ENCODE measurements at regions not wholly inside any gene's neighbourhood (a gene's known extent, or its start where the extent isn't known, plus 50 kb on each side); places are given as distances from the start of the nearest gene placed in this dataset.

DNA sequence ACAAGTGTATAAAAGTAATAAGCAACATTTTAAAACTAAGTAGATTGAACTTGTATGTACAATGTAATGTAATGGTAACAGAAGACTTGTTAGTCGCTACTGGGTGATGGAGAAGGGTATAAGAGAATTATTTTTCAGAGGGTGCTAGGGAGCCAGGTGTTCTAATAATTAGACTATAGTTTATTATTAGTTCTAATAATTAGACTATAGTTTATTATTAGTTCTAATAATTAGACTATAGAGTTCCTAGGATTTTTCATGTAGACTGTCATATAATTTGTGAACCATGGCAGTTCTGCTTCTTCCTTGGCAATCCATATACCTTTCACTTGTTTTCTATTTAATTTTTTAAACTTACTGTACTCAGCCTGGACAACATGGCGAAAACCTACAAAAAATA lies 117.3 kb upstream of the TSPAN5 start:
- DNase-seq = no peak
- Histone ChIP-seq H3K27me3 (no peaks in the 10 kb centered on the region), H3K4me1 (no peaks in the 10 kb centered on the region; the same call in 1 of the 2 replicates), H3K36me3 (no peaks in the 10 kb centered on the region), H3K9me3 (no peaks in the 10 kb centered on the region), H3K4me3 (ENCODE audit: low read depth, low read length) (no peak overlapping the region)
- TF ChIP-seq, protein P1, sequence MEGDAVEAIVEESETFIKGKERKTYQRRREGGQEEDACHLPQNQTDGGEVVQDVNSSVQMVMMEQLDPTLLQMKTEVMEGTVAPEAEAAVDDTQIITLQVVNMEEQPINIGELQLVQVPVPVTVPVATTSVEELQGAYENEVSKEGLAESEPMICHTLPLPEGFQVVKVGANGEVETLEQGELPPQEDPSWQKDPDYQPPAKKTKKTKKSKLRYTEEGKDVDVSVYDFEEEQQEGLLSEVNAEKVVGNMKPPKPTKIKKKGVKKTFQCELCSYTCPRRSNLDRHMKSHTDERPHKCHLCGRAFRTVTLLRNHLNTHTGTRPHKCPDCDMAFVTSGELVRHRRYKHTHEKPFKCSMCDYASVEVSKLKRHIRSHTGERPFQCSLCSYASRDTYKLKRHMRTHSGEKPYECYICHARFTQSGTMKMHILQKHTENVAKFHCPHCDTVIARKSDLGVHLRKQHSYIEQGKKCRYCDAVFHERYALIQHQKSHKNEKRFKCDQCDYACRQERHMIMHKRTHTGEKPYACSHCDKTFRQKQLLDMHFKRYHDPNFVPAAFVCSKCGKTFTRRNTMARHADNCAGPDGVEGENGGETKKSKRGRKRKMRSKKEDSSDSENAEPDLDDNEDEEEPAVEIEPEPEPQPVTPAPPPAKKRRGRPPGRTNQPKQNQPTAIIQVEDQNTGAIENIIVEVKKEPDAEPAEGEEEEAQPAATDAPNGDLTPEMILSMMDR (IDR thresholded peaks at IDR 0.05; ENCODE audit: low read depth, low read length) = no peak

DNA sequence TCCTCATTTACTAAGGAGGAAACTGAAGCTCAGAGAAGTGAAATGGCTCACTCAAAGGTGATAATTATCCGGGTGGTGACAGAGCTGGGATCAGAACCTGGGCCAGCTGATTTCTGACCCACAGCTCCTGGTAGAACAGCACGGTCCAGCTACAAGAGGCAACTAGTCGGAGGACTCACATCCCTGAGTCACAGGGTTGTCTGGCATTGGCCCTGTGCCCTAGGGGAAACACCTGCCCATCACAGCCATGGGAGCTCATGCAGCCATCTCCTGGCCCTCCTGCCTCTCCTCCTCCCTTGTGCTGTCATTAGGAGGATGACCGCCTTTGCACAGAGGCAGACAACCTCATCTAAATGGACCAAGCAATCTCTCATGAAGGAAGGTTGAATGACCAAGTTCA lies 115.2 kb upstream of the TSPAN5 start:
- DNase-seq = no peak
- TF ChIP-seq, protein P1 (IDR thresholded peaks at IDR 0.05; ENCODE audit: low read depth, low read length) = no peak
- Histone ChIP-seq H3K9me3 (no peaks in the 10 kb centered on the region), H3K36me3 (no peaks in the 10 kb centered on the region), H3K4me3 (ENCODE audit: low read depth, low read length) (no peak overlapping the region), H3K27me3 (no peaks in the 10 kb centered on the region), H3K4me1 (no peaks in the 10 kb centered on the region; the same call in 1 of the 2 replicates)

DNA sequence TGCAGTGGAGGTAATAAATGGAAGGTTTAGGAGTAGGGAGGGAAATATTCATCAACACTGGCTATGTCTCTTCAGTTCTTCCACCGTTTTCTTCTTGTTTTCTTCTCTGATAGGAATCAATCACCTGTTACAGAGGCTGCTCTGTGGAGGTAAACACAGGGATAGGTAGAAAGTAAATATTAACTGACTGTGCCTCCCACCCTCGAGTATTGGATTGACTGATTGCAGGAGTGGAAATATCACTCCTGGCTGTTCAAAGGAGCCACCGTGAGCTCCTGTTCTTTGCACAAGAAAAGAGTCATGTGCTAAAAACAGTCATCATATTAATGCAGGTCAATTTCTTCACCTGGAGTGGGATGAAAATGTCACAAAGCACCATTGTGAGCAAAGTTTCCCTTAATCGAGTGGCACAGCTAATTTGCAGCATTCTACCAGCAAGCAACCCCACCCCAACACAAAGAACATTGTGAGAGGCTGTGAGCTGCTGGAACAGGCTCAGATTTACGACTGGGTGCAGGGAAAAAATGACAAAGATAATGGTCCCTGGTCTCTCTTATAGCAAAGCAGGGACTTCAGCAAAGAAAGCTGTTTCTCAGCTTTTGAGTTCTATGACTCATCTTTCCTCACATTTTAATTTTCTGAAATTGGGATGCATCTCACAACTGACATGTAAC lies 113.7 kb upstream of the TSPAN5 start:
- Histone ChIP-seq H3K4me1 (no peaks in the 10 kb centered on the region; the same call in 1 of the 2 replicates), H3K36me3 (no peaks in the 10 kb centered on the region), H3K9me3 (no peaks in the 10 kb centered on the region), H3K4me3 (ENCODE audit: low read depth, low read length) (no peak overlapping the region), H3K27me3 (no peaks in the 10 kb centered on the region)
- DNase-seq = no peak
- TF ChIP-seq, protein P1 (IDR thresholded peaks at IDR 0.05; ENCODE audit: low read depth, low read length) = no peak

DNA sequence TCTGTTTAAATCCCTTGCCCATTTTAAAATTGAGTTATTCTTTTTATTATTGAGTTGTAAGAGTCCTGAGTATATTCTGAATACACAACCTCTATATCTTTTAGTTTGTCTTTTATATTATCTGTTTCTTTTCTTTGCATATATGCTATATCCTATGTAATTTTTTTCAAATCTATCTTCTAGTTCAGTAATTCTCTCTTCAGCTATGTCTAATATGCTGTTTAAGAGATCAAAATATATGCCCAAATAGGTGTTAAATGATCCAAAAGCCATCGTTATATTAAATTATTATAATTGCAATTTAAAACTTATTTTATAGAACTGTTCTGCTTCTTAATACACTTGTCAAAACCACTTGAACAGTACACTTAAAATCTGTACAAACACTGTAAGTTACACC lies 107.4 kb upstream of the TSPAN5 start:
- DNase-seq = no peak
- TF ChIP-seq, protein P1 (IDR thresholded peaks at IDR 0.05; ENCODE audit: low read depth, low read length) = no peak

DNA sequence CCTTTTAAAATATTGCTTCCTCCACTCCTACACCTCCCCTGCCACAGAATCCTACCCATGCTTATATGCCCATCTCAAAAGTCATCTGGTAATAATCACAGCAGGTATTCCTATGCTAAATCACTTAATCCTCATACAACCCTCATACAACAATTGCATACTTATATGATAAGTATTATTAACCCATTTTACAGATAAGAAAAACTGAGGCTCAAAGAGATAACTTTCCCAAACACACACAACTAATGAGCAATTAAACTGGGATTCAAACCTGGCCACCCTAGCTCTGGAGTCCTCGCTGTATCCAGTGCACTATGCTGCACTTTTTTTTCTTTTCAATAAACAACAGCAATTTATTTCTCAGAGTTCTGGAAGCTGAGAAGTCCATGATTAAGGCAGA lies 99.8 kb upstream of the TSPAN5 start:
- Histone ChIP-seq H3K36me3 (no peaks in the 10 kb centered on the region), H3K27me3 (no peaks in the 10 kb centered on the region), H3K4me1 (no peaks in the 10 kb centered on the region), H3K9me3 (no peaks in the 10 kb centered on the region), H3K4me3 (ENCODE audit: low read depth, low read length) (no peak overlapping the region)
- no peak for DNase-seq
- TF ChIP-seq, protein P1 (IDR thresholded peaks at IDR 0.05; ENCODE audit: low read depth, low read length) = no peak

More for the DNA sequence above, 107.4 kb upstream of the TSPAN5 start:
- Histone ChIP-seq H3K9me3 (no peaks in the 10 kb centered on the region), H3K27me3 (no peaks in the 10 kb centered on the region), H3K36me3 (no peaks in the 10 kb centered on the region), H3K4me3 (ENCODE audit: low read depth, low read length) (no peak overlapping the region), H3K4me1 (no peaks in the 10 kb centered on the region)

DNA sequence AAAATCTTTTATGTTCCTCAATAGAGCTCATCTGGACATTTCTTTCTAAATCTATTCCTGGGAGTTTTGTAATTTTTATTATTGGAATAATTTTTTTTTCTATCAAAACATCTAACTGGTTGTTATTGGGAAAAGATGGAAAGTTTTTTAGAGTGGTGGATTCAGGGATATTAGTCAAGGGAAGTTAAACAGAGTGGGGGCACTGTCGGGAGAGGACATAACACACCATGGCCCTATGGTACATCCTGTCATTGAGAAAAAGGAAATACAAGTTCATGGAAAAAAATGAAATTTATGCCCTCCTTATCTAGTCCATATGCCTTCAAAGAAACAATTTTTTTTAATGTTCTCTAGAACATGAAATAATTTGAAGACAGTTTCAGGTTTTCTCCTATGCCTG lies 96.3 kb upstream of the TSPAN5 start:
- TF ChIP-seq, protein P1 (IDR thresholded peaks at IDR 0.05; ENCODE audit: low read depth, low read length) = no peak
- Histone ChIP-seq H3K4me1 (no peaks in the 10 kb centered on the region), H3K9me3 (no peaks in the 10 kb centered on the region), H3K36me3 (no peaks in the 10 kb centered on the region), H3K4me3 (ENCODE audit: low read depth, low read length) (no peak overlapping the region), H3K27me3 (no peaks in the 10 kb centered on the region)
- no peak for DNase-seq

Data from BE2C (cell line).